ENCODE measurements at regions not wholly inside any gene's neighbourhood (a gene's known extent, or its start where the extent isn't known, plus 50 kb on each side); places are given as distances from the start of the nearest gene placed in this dataset.

DNA sequence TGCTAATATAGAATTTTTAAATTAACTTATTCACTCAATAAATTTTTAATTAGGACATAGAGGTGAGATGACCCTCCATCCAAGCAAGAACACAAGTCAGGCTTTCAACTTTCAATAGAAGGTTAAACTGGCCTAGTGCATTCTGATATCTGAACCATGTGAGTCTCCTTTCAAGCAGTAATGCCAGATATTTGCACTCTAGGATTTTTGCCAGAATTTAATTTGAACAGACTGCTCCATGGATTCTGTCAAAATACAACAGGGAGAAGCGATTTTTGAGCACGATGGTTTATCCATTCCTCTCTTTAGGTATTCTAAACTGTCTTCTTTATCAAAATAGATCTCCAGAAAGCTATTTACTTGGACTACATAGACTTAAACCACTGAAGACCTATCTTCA lies 72.0 kb upstream of the DCLK2 start:
- Histone ChIP-seq H3F3A (replicated peaks; ENCODE audit: low read depth) (no peaks in the 10 kb centered on the region), H3K4me3 (no peak overlapping the region), H3K79me2 (replicated peaks; ENCODE audit: insufficient read depth) (no peaks in the 10 kb centered on the region), H3K9me2 (ENCODE audit: insufficient read depth) (no peaks in the 10 kb centered on the region), H4K20me1 (replicated peaks; ENCODE audit: insufficient read depth) (no peaks in the 10 kb centered on the region), H3K4me1 (ENCODE audit: insufficient read depth) (peaks cover 21% of the 10 kb centered on the region), H3K36me3 (ENCODE audit: insufficient read depth) (no peaks in the 10 kb centered on the region), H3K27me3 (ENCODE audit: insufficient read depth) (no peaks in the 10 kb centered on the region), H3K27ac (ENCODE audit: low read depth) (no peak overlapping the region), H3K4me2 (no peak overlapping the region), H2AFZ (no peak overlapping the region)
- no peak overlapping the region for H3K27ac Mint-ChIP-seq
- H3K4me1 Mint-ChIP-seq = peaks cover 18% of the 10 kb centered on the region
- TF ChIP-seq ZNF331 (CRISPR knock-in tag; IDR thresholded peaks at IDR 0.05; ENCODE audit: low read depth) (no peak), EZH2phosphoT487 (IDR thresholded peaks at IDR 0.05; ENCODE audit: unreplicated experiment) (no peak), POLR2AphosphoS5 (IDR thresholded peaks at IDR 0.05; ENCODE audit: low read depth) (no peak), CREB1 (CRISPR knock-in tag; IDR thresholded peaks at IDR 0.05; ENCODE audit: low read depth) (no peak), ZNF114 (CRISPR knock-in tag; IDR thresholded peaks at IDR 0.05) (no peak), EZH2 (IDR thresholded peaks at IDR 0.05; ENCODE audit: low read depth, unreplicated experiment) (no peak), JUNB (IDR thresholded peaks at IDR 0.05; ENCODE audit: unreplicated experiment) (no peak), STAT1 (IDR thresholded peaks at IDR 0.05; ENCODE audit: unreplicated experiment) (no peak), NANOG (IDR thresholded peaks at IDR 0.05; ENCODE audit: borderline replicate concordance) (no peak)
- TF ChIP-seq, protein P1, sequence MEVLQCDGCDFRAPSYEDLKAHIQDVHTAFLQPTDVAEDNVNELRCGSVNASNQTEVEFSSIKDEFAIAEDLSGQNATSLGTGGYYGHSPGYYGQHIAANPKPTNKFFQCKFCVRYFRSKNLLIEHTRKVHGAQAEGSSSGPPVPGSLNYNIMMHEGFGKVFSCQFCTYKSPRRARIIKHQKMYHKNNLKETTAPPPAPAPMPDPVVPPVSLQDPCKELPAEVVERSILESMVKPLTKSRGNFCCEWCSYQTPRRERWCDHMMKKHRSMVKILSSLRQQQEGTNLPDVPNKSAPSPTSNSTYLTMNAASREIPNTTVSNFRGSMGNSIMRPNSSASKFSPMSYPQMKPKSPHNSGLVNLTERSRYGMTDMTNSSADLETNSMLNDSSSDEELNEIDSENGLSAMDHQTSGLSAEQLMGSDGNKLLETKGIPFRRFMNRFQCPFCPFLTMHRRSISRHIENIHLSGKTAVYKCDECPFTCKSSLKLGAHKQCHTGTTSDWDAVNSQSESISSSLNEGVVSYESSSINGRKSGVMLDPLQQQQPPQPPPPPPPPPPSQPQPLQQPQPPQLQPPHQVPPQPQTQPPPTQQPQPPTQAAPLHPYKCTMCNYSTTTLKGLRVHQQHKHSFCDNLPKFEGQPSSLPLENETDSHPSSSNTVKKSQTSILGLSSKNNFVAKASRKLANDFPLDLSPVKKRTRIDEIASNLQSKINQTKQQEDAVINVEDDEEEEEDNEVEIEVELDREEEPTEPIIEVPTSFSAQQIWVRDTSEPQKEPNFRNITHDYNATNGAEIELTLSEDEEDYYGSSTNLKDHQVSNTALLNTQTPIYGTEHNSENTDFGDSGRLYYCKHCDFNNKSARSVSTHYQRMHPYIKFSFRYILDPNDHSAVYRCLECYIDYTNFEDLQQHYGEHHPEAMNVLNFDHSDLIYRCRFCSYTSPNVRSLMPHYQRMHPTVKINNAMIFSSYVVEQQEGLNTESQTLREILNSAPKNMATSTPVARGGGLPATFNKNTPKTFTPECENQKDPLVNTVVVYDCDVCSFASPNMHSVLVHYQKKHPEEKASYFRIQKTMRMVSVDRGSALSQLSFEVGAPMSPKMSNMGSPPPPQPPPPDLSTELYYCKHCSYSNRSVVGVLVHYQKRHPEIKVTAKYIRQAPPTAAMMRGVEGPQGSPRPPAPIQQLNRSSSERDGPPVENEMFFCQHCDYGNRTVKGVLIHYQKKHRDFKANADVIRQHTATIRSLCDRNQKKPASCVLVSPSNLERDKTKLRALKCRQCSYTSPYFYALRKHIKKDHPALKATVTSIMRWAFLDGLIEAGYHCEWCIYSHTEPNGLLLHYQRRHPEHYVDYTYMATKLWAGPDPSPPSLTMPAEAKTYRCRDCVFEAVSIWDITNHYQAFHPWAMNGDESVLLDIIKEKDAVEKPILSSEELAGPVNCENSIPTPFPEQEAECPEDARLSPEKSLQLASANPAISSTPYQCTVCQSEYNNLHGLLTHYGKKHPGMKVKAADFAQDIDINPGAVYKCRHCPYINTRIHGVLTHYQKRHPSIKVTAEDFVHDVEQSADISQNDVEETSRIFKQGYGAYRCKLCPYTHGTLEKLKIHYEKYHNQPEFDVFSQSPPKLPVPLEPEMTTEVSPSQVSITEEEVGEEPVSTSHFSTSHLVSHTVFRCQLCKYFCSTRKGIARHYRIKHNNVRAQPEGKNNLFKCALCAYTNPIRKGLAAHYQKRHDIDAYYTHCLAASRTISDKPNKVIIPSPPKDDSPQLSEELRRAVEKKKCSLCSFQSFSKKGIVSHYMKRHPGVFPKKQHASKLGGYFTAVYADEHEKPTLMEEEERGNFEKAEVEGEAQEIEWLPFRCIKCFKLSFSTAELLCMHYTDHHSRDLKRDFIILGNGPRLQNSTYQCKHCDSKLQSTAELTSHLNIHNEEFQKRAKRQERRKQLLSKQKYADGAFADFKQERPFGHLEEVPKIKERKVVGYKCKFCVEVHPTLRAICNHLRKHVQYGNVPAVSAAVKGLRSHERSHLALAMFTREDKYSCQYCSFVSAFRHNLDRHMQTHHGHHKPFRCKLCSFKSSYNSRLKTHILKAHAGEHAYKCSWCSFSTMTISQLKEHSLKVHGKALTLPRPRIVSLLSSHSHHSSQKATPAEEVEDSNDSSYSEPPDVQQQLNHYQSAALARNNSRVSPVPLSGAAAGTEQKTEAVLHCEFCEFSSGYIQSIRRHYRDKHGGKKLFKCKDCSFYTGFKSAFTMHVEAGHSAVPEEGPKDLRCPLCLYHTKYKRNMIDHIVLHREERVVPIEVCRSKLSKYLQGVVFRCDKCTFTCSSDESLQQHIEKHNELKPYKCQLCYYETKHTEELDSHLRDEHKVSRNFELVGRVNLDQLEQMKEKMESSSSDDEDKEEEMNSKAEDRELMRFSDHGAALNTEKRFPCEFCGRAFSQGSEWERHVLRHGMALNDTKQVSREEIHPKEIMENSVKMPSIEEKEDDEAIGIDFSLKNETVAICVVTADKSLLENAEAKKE (CRISPR knock-in tag; IDR thresholded peaks at IDR 0.05) = no peak
- TF ChIP-seq, protein P2, sequence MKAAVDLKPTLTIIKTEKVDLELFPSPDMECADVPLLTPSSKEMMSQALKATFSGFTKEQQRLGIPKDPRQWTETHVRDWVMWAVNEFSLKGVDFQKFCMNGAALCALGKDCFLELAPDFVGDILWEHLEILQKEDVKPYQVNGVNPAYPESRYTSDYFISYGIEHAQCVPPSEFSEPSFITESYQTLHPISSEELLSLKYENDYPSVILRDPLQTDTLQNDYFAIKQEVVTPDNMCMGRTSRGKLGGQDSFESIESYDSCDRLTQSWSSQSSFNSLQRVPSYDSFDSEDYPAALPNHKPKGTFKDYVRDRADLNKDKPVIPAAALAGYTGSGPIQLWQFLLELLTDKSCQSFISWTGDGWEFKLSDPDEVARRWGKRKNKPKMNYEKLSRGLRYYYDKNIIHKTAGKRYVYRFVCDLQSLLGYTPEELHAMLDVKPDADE (IDR thresholded peaks at IDR 0.05) = no peak
- TF ChIP-seq, protein P3, sequence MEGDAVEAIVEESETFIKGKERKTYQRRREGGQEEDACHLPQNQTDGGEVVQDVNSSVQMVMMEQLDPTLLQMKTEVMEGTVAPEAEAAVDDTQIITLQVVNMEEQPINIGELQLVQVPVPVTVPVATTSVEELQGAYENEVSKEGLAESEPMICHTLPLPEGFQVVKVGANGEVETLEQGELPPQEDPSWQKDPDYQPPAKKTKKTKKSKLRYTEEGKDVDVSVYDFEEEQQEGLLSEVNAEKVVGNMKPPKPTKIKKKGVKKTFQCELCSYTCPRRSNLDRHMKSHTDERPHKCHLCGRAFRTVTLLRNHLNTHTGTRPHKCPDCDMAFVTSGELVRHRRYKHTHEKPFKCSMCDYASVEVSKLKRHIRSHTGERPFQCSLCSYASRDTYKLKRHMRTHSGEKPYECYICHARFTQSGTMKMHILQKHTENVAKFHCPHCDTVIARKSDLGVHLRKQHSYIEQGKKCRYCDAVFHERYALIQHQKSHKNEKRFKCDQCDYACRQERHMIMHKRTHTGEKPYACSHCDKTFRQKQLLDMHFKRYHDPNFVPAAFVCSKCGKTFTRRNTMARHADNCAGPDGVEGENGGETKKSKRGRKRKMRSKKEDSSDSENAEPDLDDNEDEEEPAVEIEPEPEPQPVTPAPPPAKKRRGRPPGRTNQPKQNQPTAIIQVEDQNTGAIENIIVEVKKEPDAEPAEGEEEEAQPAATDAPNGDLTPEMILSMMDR (conservative IDR thresholded peaks at IDR 0.05; ENCODE audit: low read depth in 2 of 2) = no peak
- TF ChIP-seq, protein P4, sequence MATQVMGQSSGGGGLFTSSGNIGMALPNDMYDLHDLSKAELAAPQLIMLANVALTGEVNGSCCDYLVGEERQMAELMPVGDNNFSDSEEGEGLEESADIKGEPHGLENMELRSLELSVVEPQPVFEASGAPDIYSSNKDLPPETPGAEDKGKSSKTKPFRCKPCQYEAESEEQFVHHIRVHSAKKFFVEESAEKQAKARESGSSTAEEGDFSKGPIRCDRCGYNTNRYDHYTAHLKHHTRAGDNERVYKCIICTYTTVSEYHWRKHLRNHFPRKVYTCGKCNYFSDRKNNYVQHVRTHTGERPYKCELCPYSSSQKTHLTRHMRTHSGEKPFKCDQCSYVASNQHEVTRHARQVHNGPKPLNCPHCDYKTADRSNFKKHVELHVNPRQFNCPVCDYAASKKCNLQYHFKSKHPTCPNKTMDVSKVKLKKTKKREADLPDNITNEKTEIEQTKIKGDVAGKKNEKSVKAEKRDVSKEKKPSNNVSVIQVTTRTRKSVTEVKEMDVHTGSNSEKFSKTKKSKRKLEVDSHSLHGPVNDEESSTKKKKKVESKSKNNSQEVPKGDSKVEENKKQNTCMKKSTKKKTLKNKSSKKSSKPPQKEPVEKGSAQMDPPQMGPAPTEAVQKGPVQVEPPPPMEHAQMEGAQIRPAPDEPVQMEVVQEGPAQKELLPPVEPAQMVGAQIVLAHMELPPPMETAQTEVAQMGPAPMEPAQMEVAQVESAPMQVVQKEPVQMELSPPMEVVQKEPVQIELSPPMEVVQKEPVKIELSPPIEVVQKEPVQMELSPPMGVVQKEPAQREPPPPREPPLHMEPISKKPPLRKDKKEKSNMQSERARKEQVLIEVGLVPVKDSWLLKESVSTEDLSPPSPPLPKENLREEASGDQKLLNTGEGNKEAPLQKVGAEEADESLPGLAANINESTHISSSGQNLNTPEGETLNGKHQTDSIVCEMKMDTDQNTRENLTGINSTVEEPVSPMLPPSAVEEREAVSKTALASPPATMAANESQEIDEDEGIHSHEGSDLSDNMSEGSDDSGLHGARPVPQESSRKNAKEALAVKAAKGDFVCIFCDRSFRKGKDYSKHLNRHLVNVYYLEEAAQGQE (IDR thresholded peaks at IDR 0.05; ENCODE audit: unreplicated experiment) = no peak
- H3K27me3 Mint-ChIP-seq (ENCODE audit: insufficient read depth, low read depth, poor library complexity) = no peaks in the 10 kb centered on the region
- H3K36me3 Mint-ChIP-seq (ENCODE audit: low read depth) = no peaks in the 10 kb centered on the region
- no peaks in the 10 kb centered on the region for H3K9me3 Mint-ChIP-seq
- ATAC-seq (no peak), DNase-seq (ENCODE audit: low spot score) (no peak)
- H3K4me3 Mint-ChIP-seq = no peak overlapping the region
